ENCODE measurements at regions not wholly inside any gene's neighbourhood (a gene's known extent, or its start where the extent isn't known, plus 50 kb on each side); places are given as distances from the start of the nearest gene placed in this dataset.

- H3K4me3 ChIP-seq (ENCODE audit: low read depth, poor library complexity, severe bottlenecking): no peak overlapping the region
- no peak for TF ChIP-seq CTCF (IDR thresholded peaks at IDR 0.05)
- TF ChIP-seq POLR2A (IDR thresholded peaks at IDR 0.05): no peak
- intact Hi-C loops (cut with DNase I; ENCODE audit: low total_unique reads): no loop called here
- WGBS, 2 donors: 85 to 91% methylated on average over 3 of the region's 3 CpGs
- no peak for DNase-seq (ENCODE audit: low spot score in 2 of 2)
These were observed 77.3 kb upstream of the DHRS4 start for GRCh38 chr14:23876160-23876750.

GRCh38 chr14:23877111-23877510, 76.5 kb upstream of the DHRS4 start:
- TF ChIP-seq POLR2A (IDR thresholded peaks at IDR 0.05) (no peak), CTCF (IDR thresholded peaks at IDR 0.05) (no peak)
- intact Hi-C loops (cut with DNase I; ENCODE audit: low total_unique reads): no loop called here
- 81 to 89% methylated on average over 4 of the region's 4 CpGs for WGBS, 2 donors
- DNase-seq (ENCODE audit: low spot score in 2 of 2): no peak
- no peak overlapping the region for H3K4me3 ChIP-seq (ENCODE audit: low read depth, poor library complexity, severe bottlenecking)

GRCh38 chr14:23877538-23878180, 75.9 kb upstream of the DHRS4 start:
- intact Hi-C loops (cut with DNase I; ENCODE audit: low total_unique reads): no loop called here
- 82 to 89% methylated on average over 4 of the region's 4 CpGs for WGBS, 2 donors

GRCh38 chr14:23881282-23881681, 72.3 kb upstream of the DHRS4 start:
- no peak overlapping the region for H3K4me3 ChIP-seq (ENCODE audit: low read depth, poor library complexity, severe bottlenecking)
- TF ChIP-seq POLR2A (IDR thresholded peaks at IDR 0.05) (no peak), CTCF (IDR thresholded peaks at IDR 0.05) (no peak)
- intact Hi-C loops (cut with DNase I; ENCODE audit: low total_unique reads): no loop called here
- WGBS, 2 donors: 69 to 78% methylated on average over 1 of the region's 1 CpG
- no peak for DNase-seq (ENCODE audit: low spot score in 2 of 2)

More at GRCh38 chr14:23877538-23878180, 75.9 kb upstream of the DHRS4 start:
- no peak for DNase-seq (ENCODE audit: low spot score in 2 of 2)
- TF ChIP-seq CTCF (IDR thresholded peaks at IDR 0.05): no peak
- TF ChIP-seq POLR2A (IDR thresholded peaks at IDR 0.05): no peak
- no peak overlapping the region for H3K4me3 ChIP-seq (ENCODE audit: low read depth, poor library complexity, severe bottlenecking)

GRCh38 chr14:23883684-23884540, 69.7 kb upstream of the DHRS4 start:
- TF ChIP-seq CTCF (IDR thresholded peaks at IDR 0.05) (no peak), POLR2A (IDR thresholded peaks at IDR 0.05) (no peak)
- H3K4me3 ChIP-seq (ENCODE audit: low read depth, poor library complexity, severe bottlenecking): no peak overlapping the region
- DNase-seq (ENCODE audit: low spot score in 2 of 2): no peak
- whole genome bisulfite sequencing, 2 donors: 60% methylated on average over 13 of the region's 13 CpGs
- intact Hi-C loops (cut with DNase I; ENCODE audit: low total_unique reads): no loop called here
